A549 (cell line): ENCODE measurements at regions not wholly inside any gene's neighbourhood (a gene's known extent, or its start where the extent isn't known, plus 50 kb on each side); places are given as distances from the start of the nearest gene placed in this dataset.

ENCODE experiments used
- ATAC-seq, 2 experiments: fragments of 200-7000 bp in 1 of 2; fragments of >200 bp in 1 of 2; cut with Nextera tagmentation in 1 of 2; cut with Tn5 transposase in 1 of 2; 3 replicates each; pipeline versions ENCODE4 v1.8.0 to v1.9.1; 2018 to 2020; ENCODE audit warnings: mild to moderate bottlenecking in 1 of 2, moderate library complexity in 1 of 2
- CTCF ChIA-PET: fragments of 300-600 bp; sonication (Branson Sonifier 250); formaldehyde crosslinking; extraction: SDS; loops from one replicate; lab custom pipeline; 2021; ENCODE audit warnings: antibody characterized with exemption, inconsistent platforms; lab: Yijun Ruan, JAX
- POLR2A ChIA-PET: fragments of 350-600 bp; formaldehyde crosslinking; extraction: SDS; loops from one replicate; lab custom pipeline; 2021; ENCODE audit warnings: antibody characterized with exemption, inconsistent platforms; lab: Yijun Ruan, JAX
- DNase-seq, 2 experiments: peaks; one replicate each; pipeline versions ENCODE4 v3.0.0 to v3.0.0-alpha.2; 2011 to 2016; ENCODE audit warnings: low read depth in 1 of 2, low spot score in 1 of 2
- FAIRE-seq: peaks from 2 replicates; lab custom pipeline; 2011; peaks lifted over from hg19 to GRCh38; lab: Jason Lieb, UNC
- H3K27ac ChIP-seq, 2 experiments: fragments of >200 bp; sonication (Bioruptor Twin); formaldehyde crosslinking; 3 replicates each; pipeline ENCODE4 v1.5.1; 2016 to 2017
- H3K4me1 ChIP-seq: fragments of >200 bp; sonication (Bioruptor Twin); formaldehyde crosslinking; 3 replicates; pipeline ENCODE4 v1.6.1; 2016
- H3K4me2 ChIP-seq: fragments of >200 bp; sonication (Bioruptor Twin); formaldehyde crosslinking; 3 replicates; pipeline ENCODE4 v1.6.1; 2016
- H3K4me3 ChIP-seq: fragments of >200 bp; sonication (Bioruptor Twin); formaldehyde crosslinking; 3 replicates; pipeline ENCODE4 v1.5.1; 2016
- H3K9me3 ChIP-seq: fragments of >200 bp; sonication (Bioruptor Twin); formaldehyde crosslinking; 3 replicates; pipeline ENCODE4 v1.6.1; 2016
- ATOH8 ChIP-seq: fragments of 250-450 bp; sonication (Bioruptor Pico); IDR thresholded peaks from 2 replicates; pipeline ENCODE4 v1.5.0; 2020; ENCODE audit warnings: low read depth, mild to moderate bottlenecking, moderate library complexity
- CEBPB ChIP-seq, 2 experiments: fragments of >200 bp in 1 of 2; sonication (Bioruptor Twin) in 1 of 2; formaldehyde crosslinking in 1 of 2; IDR thresholded peaks; 2 replicates each; pipeline ENCODE4 v1.6.1; 2012 to 2016
- CHD2 ChIP-seq: fragments of 150-350 bp; IDR thresholded peaks from 2 replicates; pipeline ENCODE4 v1.6.1; 2014; ENCODE audit warnings: low read length; ENCODE audit not compliant: partially characterized antibody
- CTCF ChIP-seq: fragments of >200 bp; sonication (Bioruptor Twin); formaldehyde crosslinking; IDR thresholded peaks from 3 replicates; pipeline ENCODE4 v1.5.1; 2016
- E2F6 ChIP-seq: IDR thresholded peaks from 2 replicates; pipeline ENCODE4 v1.6.1; 2012; ENCODE audit warnings: low read depth, borderline replicate concordance
- ESRRA ChIP-seq: fragments of 150-350 bp; IDR thresholded peaks from 2 replicates; pipeline ENCODE4 v1.6.1; 2014; ENCODE audit warnings: mild to moderate bottlenecking, low read length, borderline replicate concordance
- FOSB ChIP-seq: fragments of 250-450 bp; sonication (Bioruptor Pico); IDR thresholded peaks from 2 replicates; pipeline ENCODE4 v1.5.0; 2020; ENCODE audit warnings: mild to moderate bottlenecking, moderate library complexity
- FOXS1 ChIP-seq: fragments of 250-450 bp; sonication (Bioruptor Pico); IDR thresholded peaks from 2 replicates; pipeline ENCODE4 v1.5.0; 2020; ENCODE audit warnings: mild to moderate bottlenecking, moderate library complexity
- HES2 ChIP-seq: fragments of >200 bp; sonication (Bioruptor Twin); formaldehyde crosslinking; IDR thresholded peaks from 2 replicates; pipeline ENCODE4 v1.6.1; 2016
- HEYL ChIP-seq: fragments of 250-450 bp; sonication (Bioruptor Pico); IDR thresholded peaks from 2 replicates; pipeline ENCODE4 v1.8.0; 2021; ENCODE audit warnings: mild to moderate bottlenecking, moderate library complexity
- HOXB5 ChIP-seq: fragments of 250-450 bp; sonication (Bioruptor Pico); IDR thresholded peaks from 2 replicates; pipeline ENCODE4 v1.5.0; 2020; ENCODE audit warnings: mild to moderate bottlenecking, moderate library complexity
- JUN ChIP-seq, 2 experiments: fragments of >200 bp; sonication (Bioruptor Twin); formaldehyde crosslinking; IDR thresholded peaks; 2 replicates in 1 of 2; 3 replicates in 1 of 2; pipeline ENCODE4 v1.6.1; 2016 to 2017
- JUNB ChIP-seq: fragments of >200 bp; sonication (Bioruptor Twin); formaldehyde crosslinking; IDR thresholded peaks from 2 replicates; pipeline ENCODE4 v1.6.1; 2016
- MAZ ChIP-seq: fragments of 150-350 bp; IDR thresholded peaks from 2 replicates; pipeline ENCODE4 v1.6.1; 2014; ENCODE audit warnings: antibody characterized with exemption, low read depth, low read length, borderline replicate concordance
- NPAS2 ChIP-seq: fragments of 250-450 bp; sonication (Bioruptor Pico); IDR thresholded peaks from 2 replicates; pipeline ENCODE4 v1.8.0; 2022; ENCODE audit warnings: mild to moderate bottlenecking, moderate library complexity, borderline replicate concordance
- POLR2A ChIP-seq: IDR thresholded peaks from 2 replicates; pipeline ENCODE4 v1.6.1; 2012; ENCODE audit warnings: mild to moderate bottlenecking, low read length
- POLR2AphosphoS2 ChIP-seq: conservative IDR thresholded peaks from 2 replicates; pipeline ENCODE4 v1.6.1; 2012; ENCODE audit warnings: low read length, improper control_type of control experiment, inconsistent platforms
- RAD21 ChIP-seq, 2 experiments: fragments of >200 bp in 1 of 2; sonication (Bioruptor Twin) in 1 of 2; formaldehyde crosslinking in 1 of 2; IDR thresholded peaks in 1 of 2; conservative IDR thresholded peaks in 1 of 2; 2 replicates in 1 of 2; 3 replicates in 1 of 2; pipeline ENCODE4 v1.6.1; 2012 to 2018; ENCODE audit warnings: inconsistent platforms in 1 of 2
- RARB ChIP-seq: fragments of 250-450 bp; sonication (Bioruptor Pico); IDR thresholded peaks from 2 replicates; pipeline ENCODE4 v1.8.0; 2021; ENCODE audit warnings: mild to moderate bottlenecking, moderate library complexity
- REST ChIP-seq: fragments of 200-600 bp; sonication (generic); IDR thresholded peaks from 2 replicates; pipeline ENCODE4 v1.6.1; 2016; ENCODE audit warnings: antibody characterized with exemption, mild to moderate bottlenecking, moderate library complexity
- RFX5 ChIP-seq: fragments of 450-650 bp; IDR thresholded peaks from 2 replicates; pipeline ENCODE4 v1.7.1; 2014; ENCODE audit warnings: antibody characterized with exemption, mild to moderate bottlenecking, moderate library complexity
- SMC3 ChIP-seq: fragments of >200 bp; sonication (Bioruptor Twin); formaldehyde crosslinking; IDR thresholded peaks from 3 replicates; pipeline ENCODE4 v1.6.1; 2018; ENCODE audit warnings: inconsistent platforms
- SREBF2 ChIP-seq: fragments of 450-650 bp; IDR thresholded peaks from 2 replicates; pipeline ENCODE4 v1.6.1; 2014; ENCODE audit warnings: mild to moderate bottlenecking, moderate library complexity
- TFCP2L1 ChIP-seq: fragments of 250-450 bp; sonication (Bioruptor Pico); IDR thresholded peaks from 2 replicates; pipeline ENCODE4 v1.5.0; 2021; ENCODE audit warnings: mild to moderate bottlenecking
- ZFP36 ChIP-seq: fragments of 450-650 bp; IDR thresholded peaks from 2 replicates; pipeline ENCODE4 v1.6.1; 2014; ENCODE audit warnings: borderline replicate concordance; ENCODE audit not compliant: partially characterized antibody
- WGBS: methylation state at CpG from one replicate; pipeline ENCODE4 v1.1.6; 2017; ENCODE audit errors: missing lambda C conversion rate; 5-methylcytosine and 5-hydroxymethylcytosine counted together
- TF ChIP-seq, protein P1 (sequence below): IDR thresholded peaks from 2 replicates; pipeline ENCODE4 v1.6.1; 2012

- 30% methylated on average over 2 of the region's 2 CpGs for WGBS
- FAIRE-seq (no peak), ATAC-seq (no peak)
- POLR2A ChIA-PET: no interaction called here
- TF ChIP-seq POLR2A: no peak
- TF ChIP-seq FOXS1: no peak
- TF ChIP-seq CTCF: no peak
- TF ChIP-seq HOXB5 (CRISPR knock-in tag): no peak
- TF ChIP-seq RAD21 (conservative IDR thresholded peaks at IDR 0.05 in 1 of 2, IDR thresholded peaks at IDR 0.05 in 1 of 2): no peak
- TF ChIP-seq, protein P1, sequence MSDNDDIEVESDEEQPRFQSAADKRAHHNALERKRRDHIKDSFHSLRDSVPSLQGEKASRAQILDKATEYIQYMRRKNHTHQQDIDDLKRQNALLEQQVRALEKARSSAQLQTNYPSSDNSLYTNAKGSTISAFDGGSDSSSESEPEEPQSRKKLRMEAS: no peak
- TF ChIP-seq HES2: no peak
- TF ChIP-seq RFX5: no peak
- TF ChIP-seq CHD2: no peak
- TF ChIP-seq REST: no peak
- TF ChIP-seq SREBF2: no peak
- TF ChIP-seq, all 56 proteins: peak for 0
- H3K27ac ChIP-seq: no peak overlapping the region
- no peaks in the 10 kb centered on the region for H3K9me3 ChIP-seq
- no peaks in the 10 kb centered on the region for H3K4me1 ChIP-seq
- no peak overlapping the region for H3K4me3 ChIP-seq
- CTCF ChIA-PET: no interaction called here
- no peak for DNase-seq
- H3K4me2 ChIP-seq: no peak overlapping the region
These were observed 219.5 kb upstream of the TMEM161B start for GRCh38 chr5:88488130-88488529.

GRCh38 chr5:88487066-88487465, 218.4 kb upstream of the TMEM161B start:
- Histone ChIP-seq H3K27ac (no peak overlapping the region), H3K4me1 (no peaks in the 10 kb centered on the region), H3K9me3 (no peaks in the 10 kb centered on the region)
- ChIA-PET POLR2A (no interaction called here), CTCF (no interaction called here)
- FAIRE-seq (no peak), DNase-seq (no peak)
- 51% methylated on average over 4 of the region's 4 CpGs for WGBS
- no peak for TF ChIP-seq SMC3
- TF ChIP-seq, protein P1: no peak
- no peak for TF ChIP-seq HEYL (CRISPR knock-in tag)
- TF ChIP-seq FOXS1: no peak
- TF ChIP-seq RFX5: no peak
- no peak for TF ChIP-seq ZFP36
- TF ChIP-seq RARB (CRISPR knock-in tag): no peak
- no peak for TF ChIP-seq CEBPB (IDR thresholded peaks at IDR 0.05)
- no peak for TF ChIP-seq JUN (IDR thresholded peaks at IDR 0.05)
- no peak for TF ChIP-seq SREBF2
- no peak for TF ChIP-seq HES2
- TF ChIP-seq ATOH8 (CRISPR knock-in tag): no peak
- no peak for TF ChIP-seq POLR2AphosphoS2
- no peak for TF ChIP-seq E2F6
- TF ChIP-seq ESRRA: no peak
- no peak for TF ChIP-seq MAZ
- no peak for TF ChIP-seq FOSB
- no peak for TF ChIP-seq NPAS2 (CRISPR knock-in tag)
- no peak for TF ChIP-seq JUNB
- TF ChIP-seq TFCP2L1 (CRISPR knock-in tag): no peak
- TF ChIP-seq, all 56 proteins: peak for 0
- Histone ChIP-seq H3K4me3 (no peak overlapping the region), H3K4me2 (no peak overlapping the region)
- no peak for ATAC-seq
